Esophagus squamous epithelium (tissue), 5 donors: ENCODE measurements at regions not wholly inside any gene's neighbourhood (a gene's known extent, or its start where the extent isn't known, plus 50 kb on each side); places are given as distances from the start of the nearest gene placed in this dataset.
"Not testable (repeated sequence)": the region's sequence is repeated elsewhere in the genome, so short reads cannot be mapped to it uniquely, and the experiment has no call there.

Experiments used
- DNase-seq: peaks from one replicate; lab custom pipeline; 2025; lab: John Stamatoyannopoulos, UW
- H3K27ac ChIP-seq, 4 donors: fragments of 200-600 bp; sonication (generic); one replicate each; pipeline ENCODE4 v1.5.1; 2016 to 2019; ENCODE audit warnings: mild to moderate bottlenecking in 1 of 4
- H3K27me3 ChIP-seq, 4 donors: fragments of 200-600 bp; sonication (generic); 1 replicate in 3 of 4; 2 replicates in 1 of 4; pipeline versions ENCODE4 v1.5.1 to v1.6.0; 2017 to 2021; ENCODE audit warnings: antibody characterized with exemption in 1 of 4
- H3K36me3 ChIP-seq, 3 donors: fragments of 200-600 bp; sonication (generic); one replicate each; pipeline ENCODE4 v1.5.1; 2016 to 2019
- H3K4me1 ChIP-seq, 3 donors: fragments of 200-600 bp; sonication (generic); one replicate each; pipeline ENCODE4 v1.5.1; 2017 to 2019
- H3K4me3 ChIP-seq, 4 donors: fragments of 200-600 bp; sonication (generic); 1 replicate in 3 of 4; 2 replicates in 1 of 4; pipeline ENCODE4 v1.5.1; 2016 to 2019; ENCODE audit warnings: mild to moderate bottlenecking in 2 of 4, moderate library complexity in 1 of 4
- H3K9me3 ChIP-seq, 3 donors: fragments of 200-600 bp; sonication (generic); one replicate each; pipeline ENCODE4 v1.5.1; 2016 to 2019
- CTCF ChIP-seq, 6 experiments: fragments of 450-650 bp in 4 of 6; fragments of 200-600 bp in 2 of 6; sonication (generic) in 2 of 6; IDR thresholded peaks; one replicate each; pipeline ENCODE4 v1.5.1; 2016 to 2019; ENCODE audit warnings: antibody characterized with exemption in 6 of 6, mild to moderate bottlenecking in 4 of 6, moderate library complexity in 4 of 6
- POLR2A ChIP-seq, 4 donors: fragments of 450-650 bp; IDR thresholded peaks; one replicate each; pipeline ENCODE4 v1.6.1; 2017; ENCODE audit warnings: antibody characterized with exemption in 4 of 4, mild to moderate bottlenecking in 4 of 4, moderate library complexity in 3 of 4
- WGBS, 2 donors: methylation state at CpG; one replicate each; pipeline ENCODE4 v1.1.5; 2018; 5-methylcytosine and 5-hydroxymethylcytosine counted together
- intact Hi-C: fragments of 100-400 bp; cut with DNase I; formaldehyde crosslinking; loops from one replicate; pipeline ENCODE4 v1.15.0; 2022
- donor health status: DM: yes; HTN: yes; CAD: no.

GRCh38 chr5:155556222-155556621 lies 542.7 kb downstream of the KIF4B start:
- intact Hi-C loops: no loop called here
- 43 to 76% methylated on average over 1 of the region's 1 CpG for WGBS, 2 donors
- Histone ChIP-seq H3K4me1 (no peaks in the 10 kb centered on the region), H3K36me3 (no peaks in the 10 kb centered on the region), H3K9me3 (no peaks in the 10 kb centered on the region), H3K27ac (no peak overlapping the region), H3K4me3 (no peak overlapping the region), H3K27me3 (no peaks in the 10 kb centered on the region)
- TF ChIP-seq CTCF (IDR thresholded peaks at IDR 0.05): no peak
- no peak for TF ChIP-seq POLR2A (IDR thresholded peaks at IDR 0.05)
- DNase-seq: no peak

GRCh38 chr5:155556700-155557099 lies 543.1 kb downstream of the KIF4B start:
- H3K4me3 ChIP-seq: no peak overlapping the region
- intact Hi-C loops: no loop called here
- no peaks in the 10 kb centered on the region for H3K9me3 ChIP-seq
- H3K27me3 ChIP-seq: no peaks in the 10 kb centered on the region
- H3K4me1 ChIP-seq: no peaks in the 10 kb centered on the region
- no peak for TF ChIP-seq CTCF (IDR thresholded peaks at IDR 0.05)
- DNase-seq: no peak
- no peak overlapping the region for H3K27ac ChIP-seq
- no peaks in the 10 kb centered on the region for H3K36me3 ChIP-seq

- 62 to 71% methylated on average over 3 of the region's 3 CpGs for WGBS, 2 donors
- H3K27ac ChIP-seq: no peak overlapping the region
- no peaks in the 10 kb centered on the region for H3K4me1 ChIP-seq
- intact Hi-C loops: no loop called here
- DNase-seq: no peak
- H3K4me3 ChIP-seq: no peak overlapping the region
- no peaks in the 10 kb centered on the region for H3K36me3 ChIP-seq
- no peaks in the 10 kb centered on the region for H3K9me3 ChIP-seq
- TF ChIP-seq CTCF (IDR thresholded peaks at IDR 0.05) (no peak), POLR2A (IDR thresholded peaks at IDR 0.05) (no peak)
- H3K27me3 ChIP-seq: no peaks in the 10 kb centered on the region
Observed at GRCh38 chr5:155562158-155562557, 548.6 kb downstream of the KIF4B start.

GRCh38 chr5:155564541-155564940 lies 551.0 kb downstream of the KIF4B start:
- no peaks in the 10 kb centered on the region for H3K36me3 ChIP-seq
- intact Hi-C loops: no loop called here
- no peak for TF ChIP-seq POLR2A (IDR thresholded peaks at IDR 0.05)
- no peak for TF ChIP-seq CTCF (IDR thresholded peaks at IDR 0.05)
- WGBS, 2 donors: 79 to 90% methylated on average over 12 of the region's 12 CpGs
- no peak overlapping the region for H3K27ac ChIP-seq
- no peaks in the 10 kb centered on the region for H3K4me1 ChIP-seq
- no peaks in the 10 kb centered on the region for H3K27me3 ChIP-seq
- no peak overlapping the region for H3K4me3 ChIP-seq
- DNase-seq: no peak
- H3K9me3 ChIP-seq: peaks cover 0 to 8% (median 0%) of the 10 kb centered on the region in 3 donors

GRCh38 chr5:155575861-155576260 lies 562.3 kb downstream of the KIF4B start:
- intact Hi-C loops: no loop called here
- Histone ChIP-seq H3K4me3 (no peak overlapping the region), H3K27me3 (no peaks in the 10 kb centered on the region), H3K4me1 (no peaks in the 10 kb centered on the region), H3K9me3 (no peaks in the 10 kb centered on the region), H3K36me3 (no peaks in the 10 kb centered on the region), H3K27ac (no peak overlapping the region)
- TF ChIP-seq POLR2A (IDR thresholded peaks at IDR 0.05) (no peak), CTCF (IDR thresholded peaks at IDR 0.05) (no peak)
- WGBS, 2 donors: 40 to 54% methylated on average over 3 of the region's 3 CpGs
- DNase-seq: no peak

GRCh38 chr5:155586808-155587207 lies 573.3 kb downstream of the KIF4B start:
- H3K27ac ChIP-seq, H3K4me3 ChIP-seq, H3K4me1 ChIP-seq, H3K9me3 ChIP-seq, H3K27me3 ChIP-seq, DNase-seq, H3K36me3 ChIP-seq, intact Hi-C loops: not testable (repeated sequence)
- no CpG with 5 or more reads among the region's 21 CpGs for WGBS, 2 donors
